DND-41 (cell line): ENCODE measurements at regions not wholly inside any gene's neighbourhood (a gene's known extent, or its start where the extent isn't known, plus 50 kb on each side); places are given as distances from the start of the nearest gene placed in this dataset.

Experiments
- CTCF ChIP-seq: IDR thresholded peaks from 2 replicates; pipeline ENCODE4 v1.5.1; 2012; ENCODE audit warnings: borderline replicate concordance, low read length, moderate library complexity, mild to moderate bottlenecking; ENCODE audit not compliant: poor library complexity, severe bottlenecking; ENCODE audit errors: extremely low read depth
- EZH2 ChIP-seq: IDR thresholded peaks from 3 replicates; pipeline ENCODE4 v1.6.1; 2012; ENCODE audit warnings: borderline replicate concordance, low read depth, mild to moderate bottlenecking, moderate library complexity, low read length, inconsistent platforms; ENCODE audit not compliant: severe bottlenecking

- TF ChIP-seq EZH2 (no peak), CTCF (no peak)
Observed at GRCh38 chr18:38690626-38691025, 1125.0 kb upstream of the CELF4 start.
